K562 (cell line): ENCODE measurements at regions not wholly inside any gene's neighbourhood (a gene's known extent, or its start where the extent isn't known, plus 50 kb on each side); places are given as distances from the start of the nearest gene placed in this dataset.

Experiments used
- ATAC-seq: fragments of 200-7000 bp; cut with Tn5 transposase; 3 replicates; pipeline ENCODE4 v1.9.1; 2020; ENCODE audit warnings: moderate library complexity
- BruUV-seq: library from RNA; stranded (reverse); fragments of 400-500 nt; replicated peaks from 2 replicates; lab custom pipeline; 2021; lab: Mats Ljungman, UMichigan
- CTCF ChIA-PET: fragments of 300-600 bp; formaldehyde crosslinking; extraction: SDS; loops from one replicate; lab custom pipeline; 2021; ENCODE audit warnings: low intra/inter-chr PET ratio; lab: Yijun Ruan, JAX
- POLR2A ChIA-PET: fragments of 300-600, 350-650 bp; sonication (Branson Sonifier 250); formaldehyde crosslinking; extraction: SDS; loops from one replicate; lab custom pipeline; 2021; ENCODE audit warnings: antibody characterized with exemption, inconsistent platforms; lab: Yijun Ruan, JAX
- DNase-seq, 4 experiments: peaks; one replicate each; pipeline versions ENCODE4 v3.0.0 to v3.0.0-alpha.2; 2011 to 2018; ENCODE audit warnings: low spot score in 3 of 4, mixed read lengths in 3 of 4; ENCODE audit errors: extremely low read depth in 1 of 4
- FAIRE-seq: peaks from 2 replicates; lab custom pipeline; 2011; peaks lifted over from hg19 to GRCh38; lab: Jason Lieb, UNC
- H2AFZ ChIP-seq: 2 replicates; pipeline ENCODE4 v1.6.0; 2011; ENCODE audit warnings: low read depth, low read length, control low read depth, inconsistent platforms
- H3K27ac ChIP-seq: fragments of 200-600 bp; 3 replicates; pipeline ENCODE4 v1.8.0; 2011; ENCODE audit warnings: low read depth, mild to moderate bottlenecking, control low read depth, inconsistent platforms, low read length, moderate library complexity, mixed read lengths; ENCODE audit errors: extremely low read depth
- H3K27me3 ChIP-seq, 2 experiments: fragments of 300-600 bp in 1 of 2; 2 replicates in 1 of 2; 3 replicates in 1 of 2; pipeline versions ENCODE4 v1.6.0 to v1.8.0; 2011; ENCODE audit warnings: inconsistent platforms in 2 of 2, low read length in 2 of 2, mild to moderate bottlenecking in 1 of 2, mixed read lengths in 1 of 2, moderate library complexity in 1 of 2; ENCODE audit not compliant: control insufficient read depth in 2 of 2, insufficient read depth in 2 of 2
- H3K36me3 ChIP-seq: fragments of 300-600 bp; 3 replicates; pipeline ENCODE4 v1.8.0; 2011; ENCODE audit warnings: mild to moderate bottlenecking, low read length, inconsistent platforms; ENCODE audit not compliant: control insufficient read depth, insufficient read depth
- H3K4me1 ChIP-seq, 2 experiments: fragments of 200-600 bp in 1 of 2; replicated peaks in 1 of 2; 2 replicates in 1 of 2; 3 replicates in 1 of 2; pipeline versions ENCODE4 v1.5.1 to v1.8.0; 2011; ENCODE audit warnings: inconsistent platforms in 2 of 2, low read length in 2 of 2, mild to moderate bottlenecking in 1 of 2, mixed read lengths in 1 of 2, moderate library complexity in 1 of 2; ENCODE audit not compliant: control insufficient read depth in 2 of 2, insufficient read depth in 2 of 2
- H3K4me2 ChIP-seq: 2 replicates; pipeline ENCODE4 v1.6.1; 2011; ENCODE audit warnings: low read length, control low read depth, inconsistent platforms, mixed read lengths; ENCODE audit not compliant: insufficient read depth
- H3K4me3 ChIP-seq: fragments of 200-600 bp; sonication (generic), shearing (Covaris generic); 2 replicates; pipeline ENCODE4 v1.5.1; 2016; ENCODE audit warnings: control low read depth, inconsistent platforms
- H3K79me2 ChIP-seq: fragments of 200-600 bp; 3 replicates; pipeline ENCODE4 v1.8.0; 2011; ENCODE audit warnings: low read length, inconsistent platforms; ENCODE audit not compliant: control insufficient read depth, insufficient read depth
- H3K9ac ChIP-seq, 2 experiments: 2 replicates each; pipeline versions ENCODE4 v1.6.0 to v1.6.1; 2011; ENCODE audit warnings: low read depth in 2 of 2, low read length in 2 of 2, control low read depth in 1 of 2, inconsistent platforms in 1 of 2, mild to moderate bottlenecking in 1 of 2, mixed read lengths in 1 of 2; ENCODE audit not compliant: insufficient read depth in 1 of 2
- H3K9me1 ChIP-seq: one replicate; pipeline ENCODE4 v1.6.0; 2011; ENCODE audit warnings: inconsistent platforms, mild to moderate bottlenecking, low read length, moderate library complexity; ENCODE audit not compliant: control insufficient read depth, insufficient read depth
- H3K9me3 ChIP-seq: replicated peaks from 2 replicates; pipeline ENCODE4 v1.5.1; 2011; ENCODE audit warnings: low read depth, low read length, inconsistent platforms; ENCODE audit not compliant: control insufficient read depth, insufficient read depth
- H4K20me1 ChIP-seq: replicated peaks from 2 replicates; pipeline ENCODE4 v1.6.1; 2011; ENCODE audit warnings: low read length, inconsistent platforms, mixed read lengths; ENCODE audit not compliant: control insufficient read depth, insufficient read depth
- ELF2 ChIP-seq: fragments of 250-450 bp; sonication (Bioruptor Pico); IDR thresholded peaks from 2 replicates; pipeline ENCODE4 v1.5.0; 2021; ENCODE audit warnings: mild to moderate bottlenecking
- EP400 ChIP-seq: fragments of 450-650 bp; IDR thresholded peaks from 2 replicates; pipeline ENCODE4 v1.6.1; 2017; ENCODE audit warnings: antibody characterized with exemption, mild to moderate bottlenecking, moderate library complexity
- PHF21A ChIP-seq: fragments of 450-650 bp; IDR thresholded peaks from 2 replicates; pipeline ENCODE4 v1.6.1; 2017; ENCODE audit warnings: low read depth, borderline replicate concordance
- USF2 ChIP-seq: sonication (generic); formaldehyde crosslinking; IDR thresholded peaks from 2 replicates; pipeline ENCODE4 v1.5.0; 2020; ENCODE audit warnings: missing genetic modification reagents
- ZBTB11 ChIP-seq, 3 experiments: fragments of 200-800 bp in 1 of 3; fragments of 250-450 bp in 1 of 3; fragments of 450-650 bp in 1 of 3; sonication (Bioruptor Pico) in 1 of 3; sonication (Bioruptor generic) in 1 of 3; formaldehyde crosslinking in 1 of 3; IDR thresholded peaks; 2 replicates each; pipeline versions ENCODE4 v1.6.1 to v1.8.0; 2016 to 2022; ENCODE audit warnings: mild to moderate bottlenecking in 2 of 3, missing genetic modification characterization in 2 of 3, missing compliant biosample characterization in 1 of 3, moderate library complexity in 1 of 3
- ZBTB7A ChIP-seq: IDR thresholded peaks from 2 replicates; pipeline ENCODE4 v1.6.1; 2011; ENCODE audit warnings: low read depth, mild to moderate bottlenecking, low read length, moderate library complexity, borderline replicate concordance; ENCODE audit not compliant: control insufficient read depth
- ZNF184 ChIP-seq: sonication (generic); formaldehyde crosslinking; IDR thresholded peaks from 2 replicates; pipeline ENCODE4 v1.5.0; 2020; ENCODE audit warnings: missing genetic modification reagents
- WGBS: fragments of 100-300 bp; shearing (Covaris generic); methylation state at CpG from one replicate; pipeline ENCODE4 v1.1.6; 2016; ENCODE audit warnings: low coverage, mixed read lengths; ENCODE audit not compliant: insufficient coverage; ENCODE audit errors: missing lambda C conversion rate; 5-methylcytosine and 5-hydroxymethylcytosine counted together
- in situ Hi-C: fragments of 300-500 bp; cut with MboI; formaldehyde crosslinking; loops from 4 replicates; pipeline ENCODE4 v1.15.0; 2018; ENCODE audit warnings: inconsistent platforms, mixed read lengths
- intact Hi-C: fragments of 100-400 bp; cut with micrococcal nuclease; formaldehyde crosslinking; loops from 2 replicates; pipeline ENCODE4 v1.14.2; 2022

GRCh38 chr6:14738933-14739332, 506.9 kb upstream of the JARID2 start:
- ChIA-PET CTCF (no interaction called here), POLR2A (interaction anchor here (0.7 kb wide), 1 partner anchor 46 kb away, joined by 3 read pairs; no protein-coding TSS in a partner anchor)
- Histone ChIP-seq H3K27ac (no peak overlapping the region), H3K27me3 (no peaks in the 10 kb centered on the region), H3K79me2 (no peaks in the 10 kb centered on the region), H3K4me3 (no peak overlapping the region), H3K9me1 (no peaks in the 10 kb centered on the region), H3K36me3 (no peaks in the 10 kb centered on the region), H3K4me2 (no peak overlapping the region), H3K4me1 (peaks cover 4 to 53% of the 10 kb centered on the region in 2 experiments; a peak in 4 of 5 replicates), H3K9me3 (peaks cover 7% of the 10 kb centered on the region), H4K20me1 (no peaks in the 10 kb centered on the region), H2AFZ (no peak overlapping the region), H3K9ac (no peak overlapping the region)
- FAIRE-seq (no peak), DNase-seq (no peak), ATAC-seq (no peak)
- BruUV-seq, result no TSS peak
- intact Hi-C loops, result loop anchor here (10.0 kb wide), 1 partner anchor 346 kb away; no protein-coding TSS in a partner anchor
- TF ChIP-seq PHF21A (no peak), EP400 (no peak), ZBTB7A (no peak), USF2 (CRISPR knock-in tag) (no peak), ZBTB11 (CRISPR knock-in tag; IDR thresholded peaks at IDR 0.05) (no peak), ZNF184 (CRISPR knock-in tag) (no peak), ELF2 (CRISPR knock-in tag) (no peak)
- 65% methylated on average over 5 of the region's 5 CpGs for WGBS
- in situ Hi-C loops, result no loop called here
